Loucy (cell line): ENCODE measurements at regions not wholly inside any gene's neighbourhood (a gene's known extent, or its start where the extent isn't known, plus 50 kb on each side); places are given as distances from the start of the nearest gene placed in this dataset.

Source experiments
- H2AFZ ChIP-seq: fragments of 200-600 bp; sonication (generic); 2 replicates; pipeline ENCODE4 v1.6.0; 2016; ENCODE audit warnings: antibody characterized with exemption, mild to moderate bottlenecking, low read length, moderate library complexity
- H3F3A ChIP-seq: fragments of 200-600 bp; 2 replicates; pipeline ENCODE4 v1.6.0; 2016; ENCODE audit warnings: antibody characterized with exemption, low read depth, mild to moderate bottlenecking
- H3K27me3 ChIP-seq: fragments of 200-600 bp; sonication (generic); 2 replicates; pipeline ENCODE4 v1.6.1; 2014; ENCODE audit warnings: low read length, mild to moderate bottlenecking; ENCODE audit not compliant: insufficient read depth, poor library complexity, severe bottlenecking
- H3K36me3 ChIP-seq: fragments of 200-600 bp; sonication (generic); 2 replicates; pipeline ENCODE4 v1.6.1; 2016; ENCODE audit warnings: low read length; ENCODE audit not compliant: insufficient read depth
- H3K4me1 ChIP-seq: fragments of 200-600 bp; sonication (generic); 2 replicates; pipeline ENCODE4 v1.5.1; 2014; ENCODE audit warnings: low read length, mild to moderate bottlenecking; ENCODE audit not compliant: insufficient read depth, poor library complexity, severe bottlenecking
- H3K4me2 ChIP-seq: fragments of 200-600 bp; sonication (generic); 2 replicates; pipeline ENCODE4 v1.6.0; 2014; ENCODE audit warnings: antibody characterized with exemption, low read length, low read depth, mild to moderate bottlenecking; ENCODE audit not compliant: poor library complexity, severe bottlenecking
- H3K4me3 ChIP-seq: fragments of 200-600 bp; sonication (generic); 2 replicates; pipeline ENCODE4 v1.5.1; 2014; ENCODE audit warnings: low read length, mild to moderate bottlenecking, mixed read lengths; ENCODE audit not compliant: poor library complexity, severe bottlenecking
- H3K79me2 ChIP-seq: fragments of 200-600 bp; sonication (generic); 2 replicates; pipeline ENCODE4 v1.6.1; 2014; ENCODE audit warnings: low read length; ENCODE audit not compliant: insufficient read depth
- H3K9ac ChIP-seq: fragments of 200-600 bp; sonication (generic); 2 replicates; pipeline ENCODE4 v1.6.0; 2014; ENCODE audit warnings: mild to moderate bottlenecking, low read depth, low read length, moderate library complexity; ENCODE audit not compliant: poor library complexity, severe bottlenecking
- H3K9me2 ChIP-seq: fragments of 200-600 bp; sonication (generic); replicated peaks from 2 replicates; pipeline ENCODE4 v1.6.1; 2016; ENCODE audit warnings: low read depth, low read length, mixed read lengths
- H3K9me3 ChIP-seq: fragments of 200-600 bp; sonication (generic); 2 replicates; pipeline ENCODE4 v1.6.1; 2014; ENCODE audit warnings: mild to moderate bottlenecking, antibody characterized with exemption, low read length, low read depth; ENCODE audit not compliant: insufficient read depth
- H4K20me1 ChIP-seq: fragments of 200-600 bp; sonication (generic); 2 replicates; pipeline ENCODE4 v1.6.0; 2014; ENCODE audit warnings: antibody characterized with exemption, low read length, mild to moderate bottlenecking; ENCODE audit not compliant: insufficient read depth, poor library complexity, severe bottlenecking
- CTCF ChIP-seq: fragments of 200-600 bp; sonication (generic); conservative IDR thresholded peaks from 2 replicates; pipeline ENCODE4 v1.5.1; 2014; ENCODE audit warnings: mild to moderate bottlenecking, antibody characterized with exemption, low read length
- EZH2phosphoT487 ChIP-seq: fragments of 200-600 bp; IDR thresholded peaks from 2 replicates; pipeline ENCODE4 v1.6.1; 2018; ENCODE audit warnings: antibody characterized with exemption, mild to moderate bottlenecking, moderate library complexity, borderline replicate concordance

GRCh38 chr10:131689016-131689415 is 211.8 kb upstream of the PPP2R2D start:
- Histone ChIP-seq H3K4me1 (no peaks in the 10 kb centered on the region), H3K9ac (no peak overlapping the region), H3F3A (no peaks in the 10 kb centered on the region), H3K79me2 (no peaks in the 10 kb centered on the region), H4K20me1 (no peaks in the 10 kb centered on the region), H3K4me3 (no peak overlapping the region), H3K36me3 (no peaks in the 10 kb centered on the region), H2AFZ (no peak overlapping the region), H3K9me3 (peaks cover 3% of the 10 kb centered on the region; the same call in 1 of the 2 replicates), H3K4me2 (no peak overlapping the region), H3K9me2 (no peaks in the 10 kb centered on the region), H3K27me3 (no peaks in the 10 kb centered on the region)
- TF ChIP-seq EZH2phosphoT487 (no peak), CTCF (no peak; the same call in 1 of the 2 replicates)

GRCh38 chr10:131689486-131689885 is 211.3 kb upstream of the PPP2R2D start:
- Histone ChIP-seq H3K27me3 (no peaks in the 10 kb centered on the region), H2AFZ (no peak overlapping the region), H3K4me1 (no peaks in the 10 kb centered on the region), H3K4me2 (no peak overlapping the region), H3F3A (no peaks in the 10 kb centered on the region), H3K36me3 (no peaks in the 10 kb centered on the region), H3K79me2 (no peaks in the 10 kb centered on the region), H3K9me3 (peaks cover 3% of the 10 kb centered on the region; the same call in 1 of the 2 replicates), H3K9me2 (no peaks in the 10 kb centered on the region), H3K9ac (no peak overlapping the region), H3K4me3 (no peak overlapping the region), H4K20me1 (no peaks in the 10 kb centered on the region)
- TF ChIP-seq CTCF (no peak), EZH2phosphoT487 (no peak)

- H2AFZ ChIP-seq = no peak overlapping the region
- no peaks in the 10 kb centered on the region for H4K20me1 ChIP-seq
- H3K9me2 ChIP-seq = no peaks in the 10 kb centered on the region
- H3K79me2 ChIP-seq = no peaks in the 10 kb centered on the region
- no peak overlapping the region for H3K4me2 ChIP-seq
- H3F3A ChIP-seq = no peaks in the 10 kb centered on the region
- TF ChIP-seq EZH2phosphoT487 = no peak
- no peak for TF ChIP-seq CTCF
- no peaks in the 10 kb centered on the region for H3K36me3 ChIP-seq
- no peak overlapping the region for H3K4me3 ChIP-seq
- H3K9ac ChIP-seq = no peak overlapping the region
- no peaks in the 10 kb centered on the region for H3K4me1 ChIP-seq
- H3K9me3 ChIP-seq = peaks cover 3% of the 10 kb centered on the region; the same call in 1 of the 2 replicates
- H3K27me3 ChIP-seq = no peaks in the 10 kb centered on the region
Measured at GRCh38 chr10:131689954-131690757, 210.7 kb upstream of the PPP2R2D start.
